H1 (cell line): ENCODE measurements at regions not wholly inside any gene's neighbourhood (a gene's known extent, or its start where the extent isn't known, plus 50 kb on each side); places are given as distances from the start of the nearest gene placed in this dataset.

ENCODE experiments used
- CTCF ChIA-PET: fragments of 300-600 bp; sonication (Branson Sonifier 250); formaldehyde crosslinking; loops from one replicate; lab custom pipeline; 2021; ENCODE audit not compliant: partially characterized antibody; lab: Charles Lee
- POLR2A ChIA-PET: fragments of 300-600 bp; sonication (Branson Sonifier 250); formaldehyde crosslinking; loops from one replicate; lab custom pipeline; 2021; ENCODE audit warnings: inconsistent platforms; ENCODE audit not compliant: partially characterized antibody; lab: Charles Lee
- DNase-seq, 2 experiments: peaks; one replicate each; pipeline versions ENCODE4 v3.0.0 to v3.0.0-alpha.2; 2010 to 2022; ENCODE audit warnings: low spot score in 2 of 2, low read depth in 1 of 2, mixed read lengths in 1 of 2
- FAIRE-seq: peaks from 2 replicates; lab custom pipeline; 2011; peaks lifted over from hg19 to GRCh38; lab: Jason Lieb, UNC
- H2AFZ ChIP-seq: 2 replicates; pipeline ENCODE4 v1.8.1; 2012; ENCODE audit warnings: low read length, inconsistent platforms
- H2AK5ac ChIP-seq: 2 replicates; pipeline ENCODE4 v1.6.1; 2013; ENCODE audit warnings: low read depth, low read length
- H2BK120ac ChIP-seq: replicated peaks from 2 replicates; pipeline ENCODE3; 2013; ENCODE audit warnings: low read depth, low read length, inconsistent platforms
- H2BK12ac ChIP-seq: 2 replicates; pipeline ENCODE4 v1.6.1; 2013; ENCODE audit warnings: low read depth, low read length
- H2BK15ac ChIP-seq: 2 replicates; pipeline ENCODE4 v1.6.1; 2013; ENCODE audit warnings: low read length
- H2BK20ac ChIP-seq: 2 replicates; pipeline ENCODE4 v1.6.1; 2013; ENCODE audit warnings: low read length
- H2BK5ac ChIP-seq: 2 replicates; pipeline ENCODE4 v1.6.1; 2013; ENCODE audit warnings: low read depth, low read length
- H3K14ac ChIP-seq: 2 replicates; pipeline ENCODE4 v1.6.1; 2013; ENCODE audit warnings: inconsistent platforms; ENCODE audit not compliant: insufficient read length
- H3K18ac ChIP-seq: 2 replicates; pipeline ENCODE4 v1.6.1; 2013; ENCODE audit warnings: low read length; ENCODE audit errors: extremely low read depth
- H3K23ac ChIP-seq: 2 replicates; pipeline ENCODE4 v1.6.1; 2013; ENCODE audit warnings: inconsistent platforms; ENCODE audit not compliant: insufficient read length
- H3K23me2 ChIP-seq: 2 replicates; pipeline ENCODE4 v1.6.1; 2013; ENCODE audit warnings: low read depth, low read length
- H3K27ac ChIP-seq: 2 replicates; pipeline ENCODE4 v1.6.1; 2011; ENCODE audit warnings: low read depth, low read length, inconsistent platforms
- H3K27me3 ChIP-seq, 4 experiments: replicated peaks in 1 of 4; 1 replicate in 1 of 4; 2 replicates in 3 of 4; pipeline versions ENCODE4 v1.6.1 to v1.8.1; 2011 to 2013; ENCODE audit warnings: low read length in 3 of 4, mild to moderate bottlenecking in 3 of 4, inconsistent platforms in 2 of 4, mixed read lengths in 2 of 4, moderate library complexity in 1 of 4; ENCODE audit not compliant: control insufficient read depth in 3 of 4, insufficient read depth in 3 of 4; ENCODE audit errors: extremely low read depth in 1 of 4
- H3K36me3 ChIP-seq, 4 experiments: 2 replicates each; pipeline versions ENCODE4 v1.6.1 to v1.8.1; 2011 to 2013; ENCODE audit warnings: mild to moderate bottlenecking in 4 of 4, low read length in 3 of 4, moderate library complexity in 2 of 4, control low read depth in 1 of 4, inconsistent platforms in 1 of 4; ENCODE audit not compliant: insufficient read depth in 4 of 4, control insufficient read depth in 2 of 4
- H3K4ac ChIP-seq: replicated peaks from 2 replicates; pipeline ENCODE3; 2013; ENCODE audit warnings: low read length, low read depth, mixed read lengths, inconsistent platforms; ENCODE audit not compliant: insufficient read length
- H3K4me1 ChIP-seq, 4 experiments: replicated peaks in 1 of 4; 1 replicate in 1 of 4; 2 replicates in 3 of 4; pipeline versions ENCODE4 v1.6.1 to v1.8.1; 2011 to 2013; ENCODE audit warnings: low read length in 3 of 4, inconsistent platforms in 2 of 4, mixed read lengths in 1 of 4; ENCODE audit not compliant: insufficient read depth in 4 of 4, control insufficient read depth in 3 of 4
- H3K4me2 ChIP-seq, 2 experiments: 2 replicates each; pipeline versions ENCODE4 v1.6.1 to v1.8.1; 2011 to 2013; ENCODE audit warnings: low read depth in 2 of 2, low read length in 2 of 2, control low read depth in 1 of 2, inconsistent platforms in 1 of 2, mild to moderate bottlenecking in 1 of 2; ENCODE audit not compliant: insufficient read depth in 1 of 2
- H3K4me3 ChIP-seq, 4 experiments: fragments of 200-600, 300-600 bp in 1 of 4; sonication (generic), shearing (Covaris generic), sonication (Bioruptor Twin) in 1 of 4; 2 replicates each; pipeline versions ENCODE4 v1.5.1 to v1.8.1; 2011 to 2016; ENCODE audit warnings: low read length in 4 of 4, low read depth in 3 of 4, control low read depth in 2 of 4, inconsistent platforms in 2 of 4, mild to moderate bottlenecking in 2 of 4, mixed read lengths in 1 of 4, moderate library complexity in 1 of 4; ENCODE audit not compliant: insufficient read depth in 2 of 4; ENCODE audit errors: extremely low read depth in 1 of 4
- H3K56ac ChIP-seq: replicated peaks from 2 replicates; pipeline ENCODE3; 2013; ENCODE audit warnings: low read depth, mild to moderate bottlenecking, mixed read lengths, low read length, inconsistent platforms; ENCODE audit not compliant: insufficient read length
- H3K79me1 ChIP-seq: 2 replicates; pipeline ENCODE4 v1.6.1; 2013; ENCODE audit warnings: low read depth, low read length, control low read depth
- H3K79me2 ChIP-seq, 2 experiments: 2 replicates each; pipeline versions ENCODE4 v1.6.1 to v1.8.1; 2012 to 2013; ENCODE audit warnings: low read length in 2 of 2, mild to moderate bottlenecking in 2 of 2, inconsistent platforms in 1 of 2; ENCODE audit not compliant: insufficient read depth in 2 of 2, control insufficient read depth in 1 of 2
- H3K9ac ChIP-seq, 4 experiments: replicated peaks in 1 of 4; 1 replicate in 1 of 4; 2 replicates in 3 of 4; pipeline versions ENCODE4 v1.6.1 to v1.8.1; 2011 to 2013; ENCODE audit warnings: low read depth in 3 of 4, low read length in 3 of 4, control low read depth in 2 of 4, mild to moderate bottlenecking in 2 of 4, moderate library complexity in 2 of 4, inconsistent platforms in 1 of 4; ENCODE audit errors: extremely low read depth in 1 of 4
- H3K9me3 ChIP-seq, 2 experiments: 2 replicates each; pipeline versions ENCODE4 v1.6.1 to v1.8.1; 2012 to 2013; ENCODE audit warnings: mild to moderate bottlenecking in 2 of 2, moderate library complexity in 2 of 2, control low read depth in 1 of 2, inconsistent platforms in 1 of 2, low read depth in 1 of 2, low read length in 1 of 2, mixed read lengths in 1 of 2; ENCODE audit not compliant: insufficient read depth in 2 of 2
- H4K20me1 ChIP-seq, 2 experiments: replicated peaks in 1 of 2; 2 replicates each; pipeline versions ENCODE3 to v1.8.1; 2011 to 2013; ENCODE audit warnings: inconsistent platforms in 2 of 2, low read length in 2 of 2, mild to moderate bottlenecking in 1 of 2; ENCODE audit not compliant: insufficient read depth in 2 of 2, control insufficient read depth in 1 of 2
- H4K5ac ChIP-seq: 2 replicates; pipeline ENCODE4 v1.6.1; 2013; ENCODE audit warnings: low read length, low read depth, mixed read lengths, inconsistent platforms; ENCODE audit not compliant: insufficient read length
- H4K8ac ChIP-seq: 2 replicates; pipeline ENCODE4 v1.8.0; 2013; ENCODE audit warnings: mild to moderate bottlenecking, moderate library complexity, low read length, inconsistent platforms; ENCODE audit not compliant: insufficient read depth; ENCODE audit errors: extremely low read depth
- H4K91ac ChIP-seq: replicated peaks from 2 replicates; pipeline ENCODE3; 2013; ENCODE audit warnings: low read length, mixed read lengths, inconsistent platforms; ENCODE audit not compliant: insufficient read length
- ASH2L ChIP-seq: fragments of 200-600, 300-600 bp; sonication (generic); IDR thresholded peaks from one replicate; pipeline ENCODE4 v1.7.1; 2017; ENCODE audit warnings: low read length
- BCL11A ChIP-seq, 2 experiments: IDR thresholded peaks; one replicate each; pipeline ENCODE4 v1.6.1; 2011; ENCODE audit warnings: low read depth in 2 of 2, low read length in 2 of 2, mild to moderate bottlenecking in 2 of 2
- CBX8 ChIP-seq: fragments of 300-800, 300-1000 bp; sonication (generic); IDR thresholded peaks from 2 replicates; pipeline ENCODE4 v1.7.1; 2016; ENCODE audit warnings: low read depth, low read length, borderline replicate concordance
- CEBPB ChIP-seq: IDR thresholded peaks from 2 replicates; pipeline ENCODE4 v1.6.1; 2012; ENCODE audit warnings: low read depth, low read length
- PHF8 ChIP-seq: fragments of 200-600 bp; sonication (generic); conservative IDR thresholded peaks from 2 replicates; pipeline ENCODE4 v1.7.1; 2012; ENCODE audit warnings: low read depth, mild to moderate bottlenecking, inconsistent platforms, low read length, moderate library complexity
- POU5F1 ChIP-seq: IDR thresholded peaks from 2 replicates; pipeline ENCODE4 v1.6.1; 2011; ENCODE audit warnings: low read depth, mild to moderate bottlenecking, low read length, moderate library complexity
- RFX5 ChIP-seq: IDR thresholded peaks from 2 replicates; pipeline ENCODE4 v1.6.1; 2011; ENCODE audit warnings: low read depth, low read length, improper control_type of control experiment, borderline replicate concordance
- SAP30 ChIP-seq: fragments of 300-600 bp; sonication (generic); IDR thresholded peaks from 2 replicates; pipeline ENCODE4 v1.7.1; 2012; ENCODE audit warnings: low read length, moderate library complexity, mild to moderate bottlenecking, inconsistent platforms; ENCODE audit not compliant: insufficient read depth, insufficient replicate concordance
- SIX5 ChIP-seq: IDR thresholded peaks from 2 replicates; pipeline ENCODE4 v1.6.1; 2011; ENCODE audit warnings: mild to moderate bottlenecking, low read depth, low read length
- SP1 ChIP-seq: IDR thresholded peaks from 2 replicates; pipeline ENCODE4 v1.6.1; 2011; ENCODE audit warnings: low read depth, low read length
- SP2 ChIP-seq: IDR thresholded peaks from 2 replicates; pipeline ENCODE4 v1.6.1; 2012; ENCODE audit warnings: mild to moderate bottlenecking, low read length, inconsistent platforms
- ZNF274 ChIP-seq: IDR thresholded peaks from 2 replicates; pipeline ENCODE4 v1.7.0; 2012; ENCODE audit warnings: low read length, borderline replicate concordance; ENCODE audit errors: extremely low read depth
- WGBS, 2 experiments: shearing (Covaris generic) in 1 of 2; methylation state at CpG; one replicate each; pipeline versions ENCODE4 v1.1.6 to v1.1.7; 2013 to 2015; ENCODE audit warnings: low lambda C conversion rate in 2 of 2, mixed read lengths in 2 of 2, inconsistent platforms in 1 of 2, low coverage in 1 of 2, missing lambda C conversion rate in 1 of 2; ENCODE audit not compliant: insufficient replicate concordance in 2 of 2, insufficient coverage in 1 of 2, insufficient read length in 1 of 2; ENCODE audit errors: extremely low coverage in 1 of 2, missing lambda C conversion rate in 1 of 2; 5-methylcytosine and 5-hydroxymethylcytosine counted together
- TF ChIP-seq, protein P1 (sequence below): IDR thresholded peaks from 2 replicates; pipeline ENCODE4 v1.6.1; 2012; ENCODE audit warnings: inconsistent platforms

DNA sequence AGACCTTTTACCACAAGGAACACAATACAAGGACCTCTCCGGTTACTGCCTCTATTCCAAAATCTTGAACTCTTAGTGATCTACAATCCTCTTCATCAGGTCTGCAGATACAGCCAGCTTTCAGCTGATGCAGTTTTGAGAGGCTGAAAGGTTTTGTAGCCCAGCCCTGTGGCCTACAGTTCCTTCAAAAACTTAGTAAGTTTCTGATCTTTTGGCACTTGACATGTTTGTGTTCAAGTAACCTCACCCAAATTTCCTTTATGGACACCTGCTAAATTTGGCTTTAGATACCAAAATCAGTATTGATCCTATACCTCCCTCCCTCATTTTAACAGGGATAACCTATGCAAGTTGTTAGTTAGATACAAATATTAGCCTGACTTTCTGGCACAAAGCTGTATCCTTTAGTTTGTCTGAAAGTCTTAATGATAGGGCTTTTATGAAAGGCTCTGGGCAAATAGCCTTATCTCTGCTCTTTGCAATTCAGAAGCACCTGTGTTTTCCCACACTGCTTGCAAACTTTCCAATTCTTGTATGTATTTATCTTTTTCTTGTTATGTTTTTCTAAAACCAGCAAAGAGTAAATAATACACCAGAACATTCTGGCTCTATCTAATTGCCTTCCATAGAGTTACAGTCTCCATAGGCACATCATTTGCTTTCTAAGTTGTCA, 650.5 kb upstream of the KLHL29 start:
- Histone ChIP-seq H3K9me3 (no peaks in the 10 kb centered on the region), H2AK5ac (no peak overlapping the region), H3K27ac (no peak overlapping the region), H3K4me3 (no peak overlapping the region), H3K23me2 (no peaks in the 10 kb centered on the region), H3K4me2 (no peak overlapping the region), H2BK20ac (no peak overlapping the region), H3K27me3 (no peaks in the 10 kb centered on the region), H3K4ac (no peak overlapping the region), H4K20me1 (no peaks in the 10 kb centered on the region), H2BK12ac (no peak overlapping the region), H3K36me3 (no peaks in the 10 kb centered on the region), H3K14ac (no peak overlapping the region), H2BK15ac (no peak overlapping the region), H4K8ac (no peak overlapping the region), H3K23ac (no peak overlapping the region), H3K4me1 (no peaks in the 10 kb centered on the region), H2BK120ac (no peak overlapping the region), H3K56ac (no peak overlapping the region), H3K79me2 (no peaks in the 10 kb centered on the region), H2BK5ac (no peak overlapping the region), H3K9ac (no peak overlapping the region), H4K91ac (no peak overlapping the region), H2AFZ (no peak overlapping the region), H3K79me1 (no peaks in the 10 kb centered on the region), H4K5ac (no peak overlapping the region), H3K18ac (no peak overlapping the region)
- FAIRE-seq (no peak), DNase-seq (no peak)
- TF ChIP-seq RFX5 (no peak), SIX5 (no peak), SAP30 (no peak), PHF8 (no peak), SP1 (no peak), POU5F1 (no peak), SP2 (no peak), CEBPB (no peak), ZNF274 (no peak), CBX8 (no peak), BCL11A (IDR thresholded peaks at IDR 0.05; ENCODE audit: low read depth in 2 of 2, low read length in 2 of 2) (no peak), ASH2L (no peak)
- TF ChIP-seq, protein P1, sequence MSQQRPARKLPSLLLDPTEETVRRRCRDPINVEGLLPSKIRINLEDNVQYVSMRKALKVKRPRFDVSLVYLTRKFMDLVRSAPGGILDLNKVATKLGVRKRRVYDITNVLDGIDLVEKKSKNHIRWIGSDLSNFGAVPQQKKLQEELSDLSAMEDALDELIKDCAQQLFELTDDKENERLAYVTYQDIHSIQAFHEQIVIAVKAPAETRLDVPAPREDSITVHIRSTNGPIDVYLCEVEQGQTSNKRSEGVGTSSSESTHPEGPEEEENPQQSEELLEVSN: no peak
- 100% methylated on average over 1 of the region's 1 CpG; no CpG with 5 or more reads in 1 of the 2 experiments for WGBS, 2 experiments
- ChIA-PET POLR2A (no interaction called here), CTCF (no interaction called here)
